ENCODE measurements at regions not wholly inside any gene's neighbourhood (a gene's known extent, or its start where the extent isn't known, plus 50 kb on each side); places are given as distances from the start of the nearest gene placed in this dataset.
"Not testable (repeated sequence)": the region's sequence is repeated elsewhere in the genome, so short reads cannot be mapped to it uniquely, and the experiment has no call there.

GRCh38 chr12:91507754-91508153 is 325.1 kb upstream of the DCN start:
- in situ Hi-C loops (cut with MboI; ENCODE audit: low sequenced_read_pairs) = no loop called here

- in situ Hi-C loops (cut with MboI; ENCODE audit: low sequenced_read_pairs) = no loop called here
These were observed 323.8 kb upstream of the DCN start for GRCh38 chr12:91506452-91506851.

GRCh38 chr12:91505006-91505405 is 322.4 kb upstream of the DCN start:
- in situ Hi-C loops (cut with MboI; ENCODE audit: low sequenced_read_pairs) = no loop called here

GRCh38 chr12:91502208-91502607 is 319.6 kb upstream of the DCN start:
- in situ Hi-C loops (cut with MboI; ENCODE audit: low sequenced_read_pairs) = no loop called here

GRCh38 chr12:91496337-91496736 is 313.7 kb upstream of the DCN start:
- in situ Hi-C loops (cut with MboI; ENCODE audit: low sequenced_read_pairs) = no loop called here

- in situ Hi-C loops (cut with MboI; ENCODE audit: low sequenced_read_pairs) = no loop called here
These were observed 310.7 kb upstream of the DCN start for GRCh38 chr12:91493308-91493707.

GRCh38 chr12:91492648-91493047 is 310.0 kb upstream of the DCN start:
- in situ Hi-C loops (cut with MboI; ENCODE audit: low sequenced_read_pairs) = no loop called here

- in situ Hi-C loops (cut with MboI; ENCODE audit: low sequenced_read_pairs) = no loop called here
These were observed 308.2 kb upstream of the DCN start for GRCh38 chr12:91490667-91491311.

- in situ Hi-C loops (cut with MboI; ENCODE audit: low sequenced_read_pairs) = no loop called here
These were observed 300.9 kb upstream of the DCN start for GRCh38 chr12:91483471-91483985.

DNA sequence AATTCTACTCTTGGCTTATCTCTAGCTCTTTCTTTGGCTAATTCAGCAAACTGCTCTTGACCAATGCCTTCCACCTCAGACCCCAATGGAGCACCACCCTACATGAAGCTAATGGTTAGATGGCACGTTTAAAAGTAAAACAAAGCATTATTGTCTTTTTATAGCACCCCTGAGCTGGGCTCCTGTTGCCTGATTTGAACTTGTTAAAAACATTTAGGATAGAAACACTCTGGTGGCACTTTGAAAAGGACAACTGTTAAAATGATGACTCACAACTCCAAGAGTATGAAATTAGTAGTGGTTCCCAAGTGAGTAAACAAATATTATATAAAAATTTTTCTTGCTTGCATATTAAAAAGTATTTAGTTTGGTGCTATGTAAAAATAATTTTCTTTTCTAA is 299.6 kb upstream of the DCN start:
- in situ Hi-C loops (cut with MboI; ENCODE audit: low sequenced_read_pairs) = no loop called here

DNA sequence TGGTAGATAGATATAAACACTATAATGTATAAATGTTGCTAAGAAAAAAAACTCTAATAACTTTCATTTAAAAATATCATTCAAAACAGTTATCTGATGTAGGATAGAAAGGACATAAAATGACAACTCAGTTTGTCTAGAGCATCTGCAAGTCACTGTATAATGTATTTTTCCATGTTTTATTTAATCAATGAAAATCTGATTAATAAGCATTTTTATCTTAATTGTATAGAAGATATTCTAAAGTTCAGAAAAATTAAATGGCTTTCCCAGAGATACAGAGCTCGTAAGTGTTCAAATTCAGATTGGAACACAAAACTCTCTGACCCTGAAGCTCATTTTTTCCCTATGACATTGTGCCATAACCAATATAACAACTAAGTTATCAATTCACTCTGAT is 295.9 kb upstream of the DCN start:
- in situ Hi-C loops (cut with MboI; ENCODE audit: low sequenced_read_pairs) = no loop called here

DNA sequence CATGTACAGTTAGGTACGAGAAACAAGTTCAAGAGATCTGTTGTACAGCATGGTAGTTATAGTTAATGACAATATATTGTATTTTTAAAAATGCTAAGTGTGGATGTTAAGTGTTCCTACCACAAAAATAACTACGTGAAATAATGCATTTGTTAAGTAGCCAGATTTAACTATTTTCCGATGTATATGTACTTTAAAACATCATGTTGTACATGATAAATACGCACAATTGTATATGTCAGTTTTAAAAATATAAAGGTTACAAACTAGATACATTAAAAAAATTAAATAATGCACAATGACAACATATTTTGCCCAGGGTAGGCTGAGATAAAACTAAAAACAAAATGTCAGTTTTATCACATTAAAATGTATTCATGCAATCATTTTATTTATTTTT is 285.1 kb upstream of the DCN start:
- in situ Hi-C loops (cut with MboI; ENCODE audit: low sequenced_read_pairs) = no loop called here

DNA sequence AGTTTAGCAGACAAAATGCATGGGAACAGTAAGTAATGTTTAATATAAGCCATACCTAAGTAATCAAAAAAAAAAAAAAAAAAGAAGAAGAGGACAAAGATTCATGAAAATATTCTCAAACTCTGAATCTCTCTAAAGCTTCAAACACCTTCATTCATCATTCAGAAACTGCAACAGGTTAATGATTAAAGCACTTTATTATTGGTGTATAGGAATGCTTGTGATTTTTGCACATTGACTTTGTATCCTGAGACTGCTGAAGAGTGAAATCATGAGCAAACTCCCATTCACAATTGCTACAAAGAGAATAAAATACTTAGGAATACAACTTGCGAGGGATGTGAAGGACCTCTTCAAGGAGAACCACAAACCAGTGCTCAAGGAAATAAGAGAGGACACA is 278.4 kb upstream of the DCN start:
- in situ Hi-C loops (cut with MboI; ENCODE audit: low sequenced_read_pairs) = no loop called here

- in situ Hi-C loops (cut with MboI; ENCODE audit: low sequenced_read_pairs) = no loop called here
These were observed 277.9 kb upstream of the DCN start for GRCh38 chr12:91460469-91460868.

DNA sequence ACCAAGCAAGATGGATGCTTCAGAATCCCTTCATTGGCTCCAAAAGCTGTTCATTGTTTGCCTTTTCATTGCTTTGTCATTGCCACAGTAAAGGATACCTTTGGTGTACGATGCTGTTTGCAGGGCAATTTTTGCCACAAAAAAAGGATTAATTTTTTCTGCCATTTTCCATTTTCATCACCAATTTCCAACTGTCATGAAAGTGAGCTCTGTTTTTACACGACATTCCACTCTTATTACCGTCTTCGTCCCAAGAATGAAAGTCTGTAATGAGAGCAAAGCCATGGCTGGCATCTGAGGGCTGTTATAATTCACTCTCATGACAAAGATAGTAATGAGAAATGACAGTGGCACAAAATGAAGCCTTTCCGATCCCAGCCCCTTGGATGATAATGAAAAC is 272.7 kb upstream of the DCN start:
- in situ Hi-C loops (cut with MboI; ENCODE audit: low sequenced_read_pairs) = no loop called here

DNA sequence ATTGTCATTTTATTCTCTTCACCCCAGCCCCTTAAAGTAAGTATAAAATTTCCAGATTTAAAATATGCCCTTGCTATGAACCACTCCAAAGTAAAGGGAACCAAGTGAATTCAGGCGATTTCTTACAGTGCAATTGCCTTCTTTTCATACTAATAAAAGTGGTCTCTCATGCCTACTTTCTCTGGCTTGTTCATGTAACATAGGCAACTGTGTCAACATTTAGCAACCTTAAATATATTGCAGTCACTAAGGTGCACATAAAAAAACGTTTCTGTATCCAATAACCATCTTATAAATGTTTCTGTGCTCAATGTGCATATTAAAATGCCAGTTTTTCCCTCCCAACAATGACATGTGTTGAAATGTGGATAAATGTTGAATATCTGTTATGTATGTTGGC is 271.6 kb upstream of the DCN start:
- in situ Hi-C loops (cut with MboI; ENCODE audit: low sequenced_read_pairs) = no loop called here

DNA sequence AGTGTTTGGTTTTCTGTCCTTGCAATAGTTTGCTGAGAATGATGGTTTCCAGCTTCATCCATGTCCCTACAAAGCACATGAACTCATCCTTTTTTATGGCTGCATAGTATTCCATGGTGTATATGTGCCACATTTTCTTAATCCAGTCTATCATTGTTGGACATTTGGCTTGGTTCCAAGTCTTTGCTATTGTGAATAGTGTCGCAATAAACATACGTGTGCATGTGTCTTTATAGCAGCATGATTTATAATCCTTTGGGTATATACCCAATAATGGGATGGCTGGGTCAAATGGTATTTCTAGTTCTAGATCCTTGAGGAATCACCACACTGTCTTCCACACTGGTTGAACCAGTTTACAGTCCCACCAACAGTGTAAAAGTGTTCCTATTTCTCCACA is 269.8 kb upstream of the DCN start:
- in situ Hi-C loops (cut with MboI; ENCODE audit: low sequenced_read_pairs) = not testable (repeated sequence)

GRCh38 chr12:91441993-91442952 is 259.7 kb upstream of the DCN start:
- in situ Hi-C loops (cut with MboI; ENCODE audit: low sequenced_read_pairs) = no loop called here

- in situ Hi-C loops (cut with MboI; ENCODE audit: low sequenced_read_pairs) = no loop called here
These were observed 258.6 kb upstream of the DCN start for GRCh38 chr12:91441246-91441645.

DNA sequence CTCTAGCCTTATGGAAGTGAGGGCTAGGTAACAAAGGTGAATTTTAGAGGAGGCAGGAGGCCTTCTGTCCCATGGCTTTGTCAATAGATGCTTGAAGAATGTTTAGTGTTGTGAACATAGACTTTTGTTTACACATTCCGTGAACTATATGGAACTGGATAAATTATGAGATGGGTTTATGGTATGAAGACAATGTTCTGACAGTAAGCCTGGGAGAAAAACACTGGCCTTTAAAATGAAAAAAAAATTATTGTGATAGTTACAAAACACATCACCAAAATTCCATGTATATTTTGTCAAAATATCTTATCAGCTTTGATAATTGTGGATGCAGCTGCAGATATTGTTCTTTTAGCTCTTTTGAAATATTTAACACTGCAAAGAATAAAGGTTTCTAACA is 251.5 kb upstream of the DCN start:
- in situ Hi-C loops (cut with MboI; ENCODE audit: low sequenced_read_pairs) = no loop called here

- in situ Hi-C loops (cut with MboI; ENCODE audit: low sequenced_read_pairs) = no loop called here
These were observed 250.1 kb upstream of the DCN start for GRCh38 chr12:91432755-91433154.

DNA sequence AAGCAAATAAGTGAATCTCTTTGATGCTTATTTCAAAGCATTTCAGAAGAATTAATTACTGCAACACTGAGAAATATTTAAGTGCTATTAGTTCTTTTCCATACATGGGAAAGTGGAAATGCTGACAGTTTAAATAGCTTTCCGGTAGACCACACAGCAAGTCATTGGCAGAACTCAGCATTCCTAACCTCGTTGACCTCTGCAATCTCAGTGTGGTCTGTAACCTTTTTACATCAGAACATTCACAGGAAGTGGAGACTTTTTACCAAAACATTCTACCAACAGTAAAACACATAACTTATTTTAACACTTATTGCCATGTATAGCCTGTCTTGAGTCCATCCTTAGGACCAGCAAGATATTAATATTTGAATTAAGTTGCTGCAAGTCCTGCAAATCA is 249.5 kb upstream of the DCN start:
- in situ Hi-C loops (cut with MboI; ENCODE audit: low sequenced_read_pairs) = no loop called here

All from HL-60/S4 (cell line).